WERI-Rb-1 (cell line): ENCODE measurements at regions not wholly inside any gene's neighbourhood (a gene's known extent, or its start where the extent isn't known, plus 50 kb on each side); places are given as distances from the start of the nearest gene placed in this dataset.

Experiments used
- DNase-seq: peaks from one replicate; pipeline ENCODE4 v3.0.0-alpha.2; 2020
- H3K27ac ChIP-seq: fragments of 250-450 bp; sonication (Bioruptor Pico); 2 replicates; pipeline ENCODE4 v1.5.1; 2020; ENCODE audit warnings: mild to moderate bottlenecking, moderate library complexity
- H3K27me3 ChIP-seq: fragments of 250-450 bp; sonication (Bioruptor Pico); 2 replicates; pipeline ENCODE4 v1.5.1; 2021; ENCODE audit warnings: mild to moderate bottlenecking, low read depth, moderate library complexity; ENCODE audit not compliant: insufficient read depth, severe bottlenecking
- H3K36me3 ChIP-seq: fragments of 250-450 bp; sonication (Bioruptor Pico); 2 replicates; pipeline ENCODE4 v1.5.1; 2020; ENCODE audit warnings: mild to moderate bottlenecking, moderate library complexity
- H3K4me3 ChIP-seq: 2 replicates; pipeline ENCODE4 v1.5.1; 2011; ENCODE audit warnings: low read depth, mild to moderate bottlenecking, control low read depth, low read length
- H3K9me3 ChIP-seq: fragments of 250-450 bp; sonication (Bioruptor Pico); 2 replicates; pipeline ENCODE4 v1.5.1; 2021; ENCODE audit warnings: mild to moderate bottlenecking, moderate library complexity; ENCODE audit not compliant: severe bottlenecking
- TF ChIP-seq, protein P1 (sequence below): IDR thresholded peaks from 2 replicates; pipeline ENCODE4 v1.5.1; 2011; ENCODE audit warnings: low read depth, mild to moderate bottlenecking, control low read depth, inconsistent platforms, low read length

DNA sequence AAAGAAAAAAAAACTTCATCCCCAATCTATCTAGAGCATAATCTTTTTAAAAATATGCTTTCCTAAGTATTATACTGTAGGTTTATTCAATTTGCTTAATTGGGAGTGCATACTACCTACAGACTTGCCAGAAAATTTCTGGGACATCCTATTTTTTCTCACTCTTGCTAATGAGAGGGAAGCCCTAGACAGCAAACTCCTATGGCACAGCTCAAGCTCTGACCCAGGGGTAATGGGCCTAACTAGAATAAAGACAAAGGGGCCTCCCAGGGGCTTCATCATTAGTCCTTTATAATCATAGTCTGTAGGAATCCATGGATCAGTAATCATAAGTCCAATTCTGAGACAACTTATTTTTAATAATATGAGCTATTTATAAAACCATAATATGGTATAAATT is 142.6 kb upstream of the ITGA4 start:
- H3K36me3 ChIP-seq = no peaks in the 10 kb centered on the region
- no peak overlapping the region for H3K27ac ChIP-seq
- DNase-seq = no peak
- no peaks in the 10 kb centered on the region for H3K27me3 ChIP-seq
- TF ChIP-seq, protein P1, sequence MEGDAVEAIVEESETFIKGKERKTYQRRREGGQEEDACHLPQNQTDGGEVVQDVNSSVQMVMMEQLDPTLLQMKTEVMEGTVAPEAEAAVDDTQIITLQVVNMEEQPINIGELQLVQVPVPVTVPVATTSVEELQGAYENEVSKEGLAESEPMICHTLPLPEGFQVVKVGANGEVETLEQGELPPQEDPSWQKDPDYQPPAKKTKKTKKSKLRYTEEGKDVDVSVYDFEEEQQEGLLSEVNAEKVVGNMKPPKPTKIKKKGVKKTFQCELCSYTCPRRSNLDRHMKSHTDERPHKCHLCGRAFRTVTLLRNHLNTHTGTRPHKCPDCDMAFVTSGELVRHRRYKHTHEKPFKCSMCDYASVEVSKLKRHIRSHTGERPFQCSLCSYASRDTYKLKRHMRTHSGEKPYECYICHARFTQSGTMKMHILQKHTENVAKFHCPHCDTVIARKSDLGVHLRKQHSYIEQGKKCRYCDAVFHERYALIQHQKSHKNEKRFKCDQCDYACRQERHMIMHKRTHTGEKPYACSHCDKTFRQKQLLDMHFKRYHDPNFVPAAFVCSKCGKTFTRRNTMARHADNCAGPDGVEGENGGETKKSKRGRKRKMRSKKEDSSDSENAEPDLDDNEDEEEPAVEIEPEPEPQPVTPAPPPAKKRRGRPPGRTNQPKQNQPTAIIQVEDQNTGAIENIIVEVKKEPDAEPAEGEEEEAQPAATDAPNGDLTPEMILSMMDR = no peak
- no peaks in the 10 kb centered on the region for H3K9me3 ChIP-seq
- H3K4me3 ChIP-seq = no peak overlapping the region

DNA sequence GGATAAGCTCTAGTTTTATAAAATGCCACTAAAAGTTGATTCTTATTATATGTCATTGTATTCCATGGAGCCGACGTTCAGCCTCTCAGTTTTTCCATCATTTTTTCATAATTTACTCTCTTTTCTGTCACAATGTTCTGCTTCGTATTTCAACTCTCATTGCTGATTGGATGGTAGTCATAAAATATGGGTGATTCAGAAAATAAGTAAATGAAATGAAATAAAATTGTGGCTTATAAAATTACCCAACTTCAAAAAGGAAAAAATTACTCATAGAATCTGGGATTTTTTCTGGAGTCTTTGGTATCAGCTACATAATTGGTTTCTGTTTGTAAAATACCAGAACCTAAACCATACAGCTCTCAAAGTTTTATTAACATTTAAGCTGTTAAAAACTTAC is 139.7 kb upstream of the ITGA4 start:
- Histone ChIP-seq H3K27ac (no peak overlapping the region), H3K9me3 (no peaks in the 10 kb centered on the region), H3K27me3 (no peaks in the 10 kb centered on the region), H3K36me3 (no peaks in the 10 kb centered on the region), H3K4me3 (no peak overlapping the region)
- DNase-seq = no peak
- TF ChIP-seq, protein P1 = no peak

DNA sequence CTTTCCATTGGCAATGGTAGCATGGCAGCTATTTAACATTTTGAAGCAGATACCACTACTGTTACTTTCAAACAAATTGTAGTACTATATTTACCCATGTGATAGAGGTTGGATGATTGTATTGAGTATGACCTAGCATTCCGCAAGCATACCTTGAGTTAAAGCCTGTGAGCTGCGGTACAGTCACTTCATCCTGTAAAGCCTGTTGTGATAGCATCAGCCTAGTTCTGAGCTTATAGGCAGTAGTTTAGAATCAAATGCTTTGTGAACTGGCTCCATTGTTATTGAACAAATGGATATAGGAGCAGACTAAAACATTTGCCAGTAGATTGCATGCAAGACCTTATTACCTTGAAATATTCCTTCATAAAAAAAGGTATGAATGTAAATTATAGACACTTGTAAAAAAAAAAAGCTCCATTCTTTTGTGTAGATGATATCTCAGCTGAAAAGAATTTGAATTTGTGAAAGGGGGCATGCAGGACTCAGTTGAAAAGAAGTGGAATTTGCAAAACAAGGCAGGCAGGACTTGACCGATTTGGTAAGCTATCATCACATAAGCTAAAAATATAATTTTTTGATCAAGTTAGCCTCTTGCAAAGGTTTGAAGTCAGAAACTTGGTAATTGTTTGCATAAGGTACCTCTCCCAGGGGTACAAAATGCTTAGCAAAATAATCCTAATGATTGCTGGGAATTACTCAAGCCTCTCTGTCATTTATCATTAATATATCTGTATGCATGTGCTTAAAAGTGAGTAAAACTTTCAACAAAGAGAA is 138.5 kb upstream of the ITGA4 start:
- TF ChIP-seq, protein P1 = no peak
- Histone ChIP-seq H3K9me3 (no peaks in the 10 kb centered on the region), H3K36me3 (no peaks in the 10 kb centered on the region), H3K27ac (no peak overlapping the region), H3K27me3 (no peaks in the 10 kb centered on the region), H3K4me3 (no peak overlapping the region)
- no peak for DNase-seq

DNA sequence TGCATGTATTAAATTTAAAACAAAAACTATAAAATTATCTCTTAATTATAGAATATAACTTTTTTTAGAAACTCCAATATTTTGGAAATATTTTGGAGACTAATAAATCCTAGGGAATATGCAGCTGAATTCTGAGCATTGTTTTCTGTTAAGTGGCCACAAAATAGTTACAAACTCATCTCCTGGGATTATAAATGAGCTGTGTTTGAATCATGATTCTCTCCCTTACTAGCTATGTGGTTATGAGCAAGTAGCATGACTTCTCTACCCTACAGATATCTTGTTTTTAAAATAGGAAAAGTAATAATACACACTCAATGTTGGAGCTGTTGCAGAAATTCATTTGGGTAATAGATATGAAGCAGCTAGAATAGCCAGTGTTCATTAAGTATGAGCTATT is 137.9 kb upstream of the ITGA4 start:
- Histone ChIP-seq H3K9me3 (no peaks in the 10 kb centered on the region), H3K27ac (no peak overlapping the region), H3K27me3 (no peaks in the 10 kb centered on the region), H3K36me3 (no peaks in the 10 kb centered on the region), H3K4me3 (no peak overlapping the region)
- DNase-seq = no peak
- TF ChIP-seq, protein P1 = no peak

DNA sequence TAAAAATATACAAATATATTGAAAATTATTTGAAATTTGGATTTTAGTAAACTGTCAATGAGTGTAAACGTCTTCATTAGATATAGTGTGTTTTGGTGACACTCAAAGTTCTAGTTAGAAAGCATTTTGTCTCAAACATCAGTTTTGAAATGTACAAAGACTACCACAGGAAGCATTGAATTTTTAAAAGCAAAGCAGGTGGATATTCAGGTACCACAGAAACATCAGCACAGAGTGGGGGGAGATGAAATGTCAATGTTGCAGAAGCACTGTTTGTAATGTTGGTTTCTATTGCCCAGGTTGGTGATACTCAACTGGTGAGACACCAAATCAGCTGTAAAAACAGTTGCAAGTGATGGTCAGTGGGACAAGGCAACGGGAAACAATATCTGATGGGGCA is 136.5 kb upstream of the ITGA4 start:
- TF ChIP-seq, protein P1 = no peak
- H3K27ac ChIP-seq = no peak overlapping the region
- no peak for DNase-seq
- H3K36me3 ChIP-seq = no peaks in the 10 kb centered on the region
- H3K27me3 ChIP-seq = no peaks in the 10 kb centered on the region
- H3K4me3 ChIP-seq = no peak overlapping the region
- no peaks in the 10 kb centered on the region for H3K9me3 ChIP-seq

DNA sequence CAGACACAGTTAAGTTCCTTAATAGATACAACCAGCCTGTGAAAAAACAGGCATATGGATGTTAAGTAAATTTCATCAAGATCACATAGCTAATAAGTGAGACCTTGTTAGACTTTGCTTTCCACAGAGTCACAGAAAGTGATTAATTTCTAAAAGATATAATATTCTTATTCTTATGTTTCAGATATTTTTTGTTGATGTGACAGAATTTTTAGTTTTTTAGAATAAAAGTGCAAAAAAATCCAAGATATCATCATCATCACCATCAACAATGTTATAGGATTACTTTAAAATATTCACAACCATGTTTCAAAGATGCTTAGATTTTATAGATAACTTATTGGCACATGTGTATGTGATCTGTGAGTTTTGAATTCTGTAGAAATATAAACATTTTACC is 132.3 kb upstream of the ITGA4 start:
- Histone ChIP-seq H3K4me3 (no peak overlapping the region), H3K9me3 (peaks cover 4% of the 10 kb centered on the region), H3K27ac (no peak overlapping the region), H3K27me3 (no peaks in the 10 kb centered on the region), H3K36me3 (no peaks in the 10 kb centered on the region)
- TF ChIP-seq, protein P1 = no peak
- DNase-seq = no peak
